H1 (cell line): ENCODE measurements at regions not wholly inside any gene's neighbourhood (a gene's known extent, or its start where the extent isn't known, plus 50 kb on each side); places are given as distances from the start of the nearest gene placed in this dataset.
A peak's percentile ranks its signal among the peaks of the same experiment; 100 is the strongest.

Experiments
- CTCF ChIA-PET: fragments of 300-600 bp; sonication (Branson Sonifier 250); formaldehyde crosslinking; loops from one replicate; lab custom pipeline; 2021; ENCODE audit not compliant: partially characterized antibody; lab: Charles Lee
- POLR2A ChIA-PET: fragments of 300-600 bp; sonication (Branson Sonifier 250); formaldehyde crosslinking; loops from one replicate; lab custom pipeline; 2021; ENCODE audit warnings: inconsistent platforms; ENCODE audit not compliant: partially characterized antibody; lab: Charles Lee
- DNase-seq, 2 experiments: peaks; one replicate each; pipeline versions ENCODE4 v3.0.0 to v3.0.0-alpha.2; 2010 to 2022; ENCODE audit warnings: low spot score in 2 of 2, low read depth in 1 of 2, mixed read lengths in 1 of 2
- FAIRE-seq: peaks from 2 replicates; lab custom pipeline; 2011; peaks lifted over from hg19 to GRCh38; lab: Jason Lieb, UNC
- H2AFZ ChIP-seq: 2 replicates; pipeline ENCODE4 v1.8.1; 2012; ENCODE audit warnings: low read length, inconsistent platforms
- H2AK5ac ChIP-seq: 2 replicates; pipeline ENCODE4 v1.6.1; 2013; ENCODE audit warnings: low read depth, low read length
- H2BK120ac ChIP-seq: replicated peaks from 2 replicates; pipeline ENCODE3; 2013; ENCODE audit warnings: low read depth, low read length, inconsistent platforms
- H2BK12ac ChIP-seq: 2 replicates; pipeline ENCODE4 v1.6.1; 2013; ENCODE audit warnings: low read depth, low read length
- H2BK15ac ChIP-seq: 2 replicates; pipeline ENCODE4 v1.6.1; 2013; ENCODE audit warnings: low read length
- H2BK20ac ChIP-seq: 2 replicates; pipeline ENCODE4 v1.6.1; 2013; ENCODE audit warnings: low read length
- H2BK5ac ChIP-seq: 2 replicates; pipeline ENCODE4 v1.6.1; 2013; ENCODE audit warnings: low read depth, low read length
- H3K14ac ChIP-seq: 2 replicates; pipeline ENCODE4 v1.6.1; 2013; ENCODE audit warnings: inconsistent platforms; ENCODE audit not compliant: insufficient read length
- H3K18ac ChIP-seq: 2 replicates; pipeline ENCODE4 v1.6.1; 2013; ENCODE audit warnings: low read length; ENCODE audit errors: extremely low read depth
- H3K23ac ChIP-seq: 2 replicates; pipeline ENCODE4 v1.6.1; 2013; ENCODE audit warnings: inconsistent platforms; ENCODE audit not compliant: insufficient read length
- H3K23me2 ChIP-seq: 2 replicates; pipeline ENCODE4 v1.6.1; 2013; ENCODE audit warnings: low read depth, low read length
- H3K27ac ChIP-seq: 2 replicates; pipeline ENCODE4 v1.6.1; 2011; ENCODE audit warnings: low read depth, low read length, inconsistent platforms
- H3K27me3 ChIP-seq, 4 experiments: replicated peaks in 1 of 4; 1 replicate in 1 of 4; 2 replicates in 3 of 4; pipeline versions ENCODE4 v1.6.1 to v1.8.1; 2011 to 2013; ENCODE audit warnings: low read length in 3 of 4, mild to moderate bottlenecking in 3 of 4, inconsistent platforms in 2 of 4, mixed read lengths in 2 of 4, moderate library complexity in 1 of 4; ENCODE audit not compliant: control insufficient read depth in 3 of 4, insufficient read depth in 3 of 4; ENCODE audit errors: extremely low read depth in 1 of 4
- H3K36me3 ChIP-seq, 4 experiments: 2 replicates each; pipeline versions ENCODE4 v1.6.1 to v1.8.1; 2011 to 2013; ENCODE audit warnings: mild to moderate bottlenecking in 4 of 4, low read length in 3 of 4, moderate library complexity in 2 of 4, control low read depth in 1 of 4, inconsistent platforms in 1 of 4; ENCODE audit not compliant: insufficient read depth in 4 of 4, control insufficient read depth in 2 of 4
- H3K4ac ChIP-seq: replicated peaks from 2 replicates; pipeline ENCODE3; 2013; ENCODE audit warnings: low read length, low read depth, mixed read lengths, inconsistent platforms; ENCODE audit not compliant: insufficient read length
- H3K4me1 ChIP-seq, 4 experiments: replicated peaks in 1 of 4; 1 replicate in 1 of 4; 2 replicates in 3 of 4; pipeline versions ENCODE4 v1.6.1 to v1.8.1; 2011 to 2013; ENCODE audit warnings: low read length in 3 of 4, inconsistent platforms in 2 of 4, mixed read lengths in 1 of 4; ENCODE audit not compliant: insufficient read depth in 4 of 4, control insufficient read depth in 3 of 4
- H3K4me2 ChIP-seq, 2 experiments: 2 replicates each; pipeline versions ENCODE4 v1.6.1 to v1.8.1; 2011 to 2013; ENCODE audit warnings: low read depth in 2 of 2, low read length in 2 of 2, control low read depth in 1 of 2, inconsistent platforms in 1 of 2, mild to moderate bottlenecking in 1 of 2; ENCODE audit not compliant: insufficient read depth in 1 of 2
- H3K4me3 ChIP-seq, 4 experiments: fragments of 200-600, 300-600 bp in 1 of 4; sonication (generic), shearing (Covaris generic), sonication (Bioruptor Twin) in 1 of 4; 2 replicates each; pipeline versions ENCODE4 v1.5.1 to v1.8.1; 2011 to 2016; ENCODE audit warnings: low read length in 4 of 4, low read depth in 3 of 4, control low read depth in 2 of 4, inconsistent platforms in 2 of 4, mild to moderate bottlenecking in 2 of 4, mixed read lengths in 1 of 4, moderate library complexity in 1 of 4; ENCODE audit not compliant: insufficient read depth in 2 of 4; ENCODE audit errors: extremely low read depth in 1 of 4
- H3K56ac ChIP-seq: replicated peaks from 2 replicates; pipeline ENCODE3; 2013; ENCODE audit warnings: low read depth, mild to moderate bottlenecking, mixed read lengths, low read length, inconsistent platforms; ENCODE audit not compliant: insufficient read length
- H3K79me1 ChIP-seq: 2 replicates; pipeline ENCODE4 v1.6.1; 2013; ENCODE audit warnings: low read depth, low read length, control low read depth
- H3K79me2 ChIP-seq, 2 experiments: 2 replicates each; pipeline versions ENCODE4 v1.6.1 to v1.8.1; 2012 to 2013; ENCODE audit warnings: low read length in 2 of 2, mild to moderate bottlenecking in 2 of 2, inconsistent platforms in 1 of 2; ENCODE audit not compliant: insufficient read depth in 2 of 2, control insufficient read depth in 1 of 2
- H3K9ac ChIP-seq, 4 experiments: replicated peaks in 1 of 4; 1 replicate in 1 of 4; 2 replicates in 3 of 4; pipeline versions ENCODE4 v1.6.1 to v1.8.1; 2011 to 2013; ENCODE audit warnings: low read depth in 3 of 4, low read length in 3 of 4, control low read depth in 2 of 4, mild to moderate bottlenecking in 2 of 4, moderate library complexity in 2 of 4, inconsistent platforms in 1 of 4; ENCODE audit errors: extremely low read depth in 1 of 4
- H3K9me3 ChIP-seq, 2 experiments: 2 replicates each; pipeline versions ENCODE4 v1.6.1 to v1.8.1; 2012 to 2013; ENCODE audit warnings: mild to moderate bottlenecking in 2 of 2, moderate library complexity in 2 of 2, control low read depth in 1 of 2, inconsistent platforms in 1 of 2, low read depth in 1 of 2, low read length in 1 of 2, mixed read lengths in 1 of 2; ENCODE audit not compliant: insufficient read depth in 2 of 2
- H4K20me1 ChIP-seq, 2 experiments: replicated peaks in 1 of 2; 2 replicates each; pipeline versions ENCODE3 to v1.8.1; 2011 to 2013; ENCODE audit warnings: inconsistent platforms in 2 of 2, low read length in 2 of 2, mild to moderate bottlenecking in 1 of 2; ENCODE audit not compliant: insufficient read depth in 2 of 2, control insufficient read depth in 1 of 2
- H4K5ac ChIP-seq: 2 replicates; pipeline ENCODE4 v1.6.1; 2013; ENCODE audit warnings: low read length, low read depth, mixed read lengths, inconsistent platforms; ENCODE audit not compliant: insufficient read length
- H4K8ac ChIP-seq: 2 replicates; pipeline ENCODE4 v1.8.0; 2013; ENCODE audit warnings: mild to moderate bottlenecking, moderate library complexity, low read length, inconsistent platforms; ENCODE audit not compliant: insufficient read depth; ENCODE audit errors: extremely low read depth
- H4K91ac ChIP-seq: replicated peaks from 2 replicates; pipeline ENCODE3; 2013; ENCODE audit warnings: low read length, mixed read lengths, inconsistent platforms; ENCODE audit not compliant: insufficient read length
- CBX5 ChIP-seq: fragments of 300-800, 300-1000 bp; sonication (generic); IDR thresholded peaks from 2 replicates; pipeline ENCODE4 v1.7.1; 2016; ENCODE audit warnings: antibody characterized with exemption, low read length, low read depth
- CHD2 ChIP-seq: IDR thresholded peaks from 2 replicates; pipeline ENCODE4 v1.6.1; 2012; ENCODE audit warnings: low read length, improper control_type of control experiment
- E2F6 ChIP-seq: IDR thresholded peaks from 2 replicates; pipeline ENCODE4 v1.6.1; 2012; ENCODE audit warnings: inconsistent platforms
- EGR1 ChIP-seq: IDR thresholded peaks from 2 replicates; pipeline ENCODE4 v1.6.1; 2011; ENCODE audit warnings: low read depth, low read length, borderline replicate concordance
- EP300 ChIP-seq, 2 experiments: IDR thresholded peaks; 1 replicate in 1 of 2; 2 replicates in 1 of 2; pipeline ENCODE4 v1.6.1; 2011 to 2012; ENCODE audit warnings: low read depth in 2 of 2, low read length in 2 of 2, mild to moderate bottlenecking in 2 of 2, borderline replicate concordance in 1 of 2, inconsistent platforms in 1 of 2, moderate library complexity in 1 of 2
- EZH2 ChIP-seq: fragments of 200-600 bp; sonication (generic); IDR thresholded peaks from 2 replicates; pipeline ENCODE4 v1.7.1; 2012; ENCODE audit warnings: low read depth, mild to moderate bottlenecking, moderate library complexity, low read length, inconsistent platforms; ENCODE audit not compliant: severe bottlenecking
- HDAC6 ChIP-seq: IDR thresholded peaks from one replicate; pipeline ENCODE4 v1.7.1; 2012; ENCODE audit warnings: low read depth, mild to moderate bottlenecking, inconsistent platforms, low read length, moderate library complexity
- JUN ChIP-seq: IDR thresholded peaks from 2 replicates; pipeline ENCODE4 v1.6.1; 2011; ENCODE audit warnings: low read depth, mild to moderate bottlenecking, improper control_type of control experiment, low read length
- RFX5 ChIP-seq: IDR thresholded peaks from 2 replicates; pipeline ENCODE4 v1.6.1; 2011; ENCODE audit warnings: low read depth, low read length, improper control_type of control experiment, borderline replicate concordance
- RXRA ChIP-seq: IDR thresholded peaks from 2 replicates; pipeline ENCODE4 v1.6.1; 2011; ENCODE audit warnings: low read depth, mild to moderate bottlenecking, low read length, moderate library complexity; ENCODE audit not compliant: insufficient read depth
- SAP30 ChIP-seq: fragments of 300-600 bp; sonication (generic); IDR thresholded peaks from 2 replicates; pipeline ENCODE4 v1.7.1; 2012; ENCODE audit warnings: low read length, moderate library complexity, mild to moderate bottlenecking, inconsistent platforms; ENCODE audit not compliant: insufficient read depth, insufficient replicate concordance
- SIRT6 ChIP-seq: IDR thresholded peaks from one replicate; pipeline ENCODE4 v1.7.1; 2012; ENCODE audit warnings: low read length, inconsistent platforms
- SRF ChIP-seq: IDR thresholded peaks from 2 replicates; pipeline ENCODE4 v1.6.1; 2011; ENCODE audit warnings: mild to moderate bottlenecking, low read depth, low read length, moderate library complexity
- USF2 ChIP-seq: IDR thresholded peaks from 2 replicates; pipeline ENCODE4 v1.6.1; 2011; ENCODE audit warnings: low read length, improper control_type of control experiment

- H3K79me2 ChIP-seq: no peaks in the 10 kb centered on the region
- H4K5ac ChIP-seq: no peak overlapping the region
- H2BK5ac ChIP-seq: no peak overlapping the region
- H3K4me2 ChIP-seq: no peak overlapping the region
- DNase-seq (no peak), FAIRE-seq (no peak)
- H3K14ac ChIP-seq: no peak overlapping the region
- H3K9me3 ChIP-seq: no peaks in the 10 kb centered on the region
- H2BK120ac ChIP-seq: no peak overlapping the region
- no peak overlapping the region for H2AFZ ChIP-seq
- H4K8ac ChIP-seq: no peak overlapping the region
- no peak overlapping the region for H4K91ac ChIP-seq
- H2AK5ac ChIP-seq: no peak overlapping the region
- H3K4me3 ChIP-seq: no peak overlapping the region
- H3K4me1 ChIP-seq: peaks cover 0 to 4% (median 1%) of the 10 kb centered on the region in 4 experiments; a peak in 2 of 7 replicates
- no peak overlapping the region for H3K18ac ChIP-seq
- H2BK20ac ChIP-seq: no peak overlapping the region
- H3K9ac ChIP-seq: peak overlapping the region in 1 of 4 experiments; percentile 34; a peak in 1 of 7 replicates
- ChIA-PET POLR2A (no interaction called here), CTCF (interaction anchor here (1.1 kb wide), 1 partner anchor 88 kb away, joined by 3 read pairs; no protein-coding TSS in a partner anchor)
- H3K56ac ChIP-seq: no peak overlapping the region
- H4K20me1 ChIP-seq: no peaks in the 10 kb centered on the region
- no peaks in the 10 kb centered on the region; the same call in 1 of the 2 replicates for H3K23me2 ChIP-seq
- no peaks in the 10 kb centered on the region for H3K36me3 ChIP-seq
- no peaks in the 10 kb centered on the region for H3K27me3 ChIP-seq
- H3K79me1 ChIP-seq: no peaks in the 10 kb centered on the region
- H3K23ac ChIP-seq: no peak overlapping the region
- no peak overlapping the region for H3K27ac ChIP-seq
- H3K4ac ChIP-seq: no peak overlapping the region
- H2BK12ac ChIP-seq: no peak overlapping the region
- no peak overlapping the region for H2BK15ac ChIP-seq
- TF ChIP-seq SAP30: no peak
- TF ChIP-seq EGR1: no peak
- TF ChIP-seq SRF: no peak
- no peak for TF ChIP-seq RXRA
- no peak for TF ChIP-seq SIRT6
- no peak for TF ChIP-seq E2F6
- TF ChIP-seq CHD2: no peak
- no peak for TF ChIP-seq CBX5
- TF ChIP-seq EP300 (IDR thresholded peaks at IDR 0.05; ENCODE audit: borderline replicate concordance in 1 of 2, low read depth in 2 of 2, low read length in 2 of 2): no peak
- TF ChIP-seq HDAC6: no peak
- no peak for TF ChIP-seq JUN
- no peak for TF ChIP-seq RFX5
- no peak for TF ChIP-seq EZH2
- no peak for TF ChIP-seq USF2
Measured at GRCh38 chr5:122615832-122616231, 159.0 kb upstream of the SNX2 start.
